Adrenal gland (tissue), 9 donors: ENCODE measurements at regions not wholly inside any gene's neighbourhood (a gene's known extent, or its start where the extent isn't known, plus 50 kb on each side); places are given as distances from the start of the nearest gene placed in this dataset.

Experiments used
- DNase-seq, 7 donors: peaks; one replicate each; pipeline ENCODE4 v3.0.0-alpha.2; 2019 to 2020
- H3K27ac ChIP-seq, 5 donors: fragments of 200-600 bp; sonication (generic) in 4 of 5; 1 replicate in 3 of 5; 2 replicates in 2 of 5; pipeline versions ENCODE4 v1.5.1 to v1.8.0; 2016 to 2020; ENCODE audit warnings: mild to moderate bottlenecking in 1 of 5
- H3K27me3 ChIP-seq: fragments of 200-600 bp; 2 replicates; pipeline ENCODE4 v1.8.0; 2021
- H3K36me3 ChIP-seq, 2 donors: fragments of 200-600 bp; replicated peaks in 1 of 2; 1 replicate in 1 of 2; 2 replicates in 1 of 2; pipeline versions ENCODE4 v1.5.1 to v1.8.0; 2018 to 2022
- H3K4me1 ChIP-seq, 2 donors: fragments of 200-600 bp; replicated peaks in 1 of 2; 1 replicate in 1 of 2; 2 replicates in 1 of 2; pipeline versions ENCODE4 v1.5.1 to v1.8.0; 2018 to 2021
- H3K4me3 ChIP-seq, 4 donors: fragments of 200-600 bp; sonication (generic) in 3 of 4; one replicate each; pipeline ENCODE4 v1.5.1; 2016 to 2018
- H3K9me3 ChIP-seq, 3 donors: fragments of 200-600 bp; sonication (generic) in 1 of 3; replicated peaks in 1 of 3; 1 replicate in 2 of 3; 2 replicates in 1 of 3; pipeline versions ENCODE4 v1.5.1 to v1.8.0; 2016 to 2021
- CTCF ChIP-seq, 6 experiments: fragments of 450-650 bp in 4 of 6; fragments of 200-600 bp in 2 of 6; sonication (generic) in 1 of 6; IDR thresholded peaks; 1 replicate in 5 of 6; 2 replicates in 1 of 6; pipeline versions ENCODE4 v1.5.1 to v1.8.0; 2016 to 2021; ENCODE audit warnings: antibody characterized with exemption in 6 of 6, mild to moderate bottlenecking in 2 of 6, moderate library complexity in 1 of 6
- POLR2A ChIP-seq, 2 donors: fragments of 450-650 bp; IDR thresholded peaks; one replicate each; pipeline ENCODE4 v1.6.1; 2017; ENCODE audit warnings: antibody characterized with exemption in 2 of 2, mild to moderate bottlenecking in 2 of 2, moderate library complexity in 1 of 2
- WGBS, 4 donors: extraction: QIAGEN DNeasy Blood & Tissue Kit in 2 of 4; methylation state at CpG; one replicate each; pipeline versions ENCODE4 v1.1.5 to v1.1.7; 2013 to 2017; 5-methylcytosine and 5-hydroxymethylcytosine counted together
- intact Hi-C, 2 donors: fragments of 100-400 bp; cut with DNase I; formaldehyde crosslinking; loops; one replicate each; pipeline versions ENCODE4 v1.14.1 to v1.15.0; 2022 to 2023
- donor health status: healthy with polysubstance abuse.
- donor health status: Bipolar disorder and iron deficiency.
- donor health status: DM: yes; HTN: yes; CAD: no.
- donor health status: DM: no; HTN: no; CAD: no.
- donor health status: DM: no; HTN: no; CAD: no.

GRCh38 chr2:43123486-43123885 is 102.9 kb downstream of the ZFP36L2 start:
- intact Hi-C loops = loop anchor here (10.0 kb wide), 2 partner anchors 99 to 149 kb away; no protein-coding TSS in a partner anchor
- WGBS, 4 donors = 72 to 81% (median 79%) methylated on average over 8 of the region's 8 CpGs
- H3K9me3 ChIP-seq = peaks cover 0 to 9% (median 0%) of the 10 kb centered on the region in 3 donors
- no peak for DNase-seq
- H3K4me1 ChIP-seq = peaks cover 0 to 6% of the 10 kb centered on the region in 2 donors
- H3K4me3 ChIP-seq = no peak overlapping the region
- no peak for TF ChIP-seq POLR2A (IDR thresholded peaks at IDR 0.05)
- no peak for TF ChIP-seq CTCF (IDR thresholded peaks at IDR 0.05)
- no peak overlapping the region for H3K27ac ChIP-seq
- H3K36me3 ChIP-seq = no peaks in the 10 kb centered on the region
- no peaks in the 10 kb centered on the region for H3K27me3 ChIP-seq

GRCh38 chr2:43123028-43123427 is 103.4 kb downstream of the ZFP36L2 start:
- intact Hi-C loops = loop anchor here (10.0 kb wide), 2 partner anchors 98 to 148 kb away; no protein-coding TSS in a partner anchor
- DNase-seq = peak in 2 of 7 donors; percentile 35 to 41
- no peak overlapping the region for H3K27ac ChIP-seq
- H3K4me3 ChIP-seq = no peak overlapping the region
- peaks cover 0 to 9% (median 0%) of the 10 kb centered on the region in 3 donors for H3K9me3 ChIP-seq
- H3K27me3 ChIP-seq = no peaks in the 10 kb centered on the region
- TF ChIP-seq POLR2A (IDR thresholded peaks at IDR 0.05) (no peak), CTCF (IDR thresholded peaks at IDR 0.05) (no peak)
- no peaks in the 10 kb centered on the region for H3K36me3 ChIP-seq
- peaks cover 0 to 6% of the 10 kb centered on the region in 2 donors for H3K4me1 ChIP-seq
- 73 to 100% (median 81%) methylated on average over 2 to 4 of the region's 4 CpGs for WGBS, 4 donors

- no peak overlapping the region for H3K4me3 ChIP-seq
- no peaks in the 10 kb centered on the region for H3K27me3 ChIP-seq
- H3K27ac ChIP-seq = no peak overlapping the region
- peaks cover 0 to 9% (median 0%) of the 10 kb centered on the region in 3 donors for H3K9me3 ChIP-seq
- DNase-seq = no peak
- TF ChIP-seq CTCF (IDR thresholded peaks at IDR 0.05) = no peak
- no peak for TF ChIP-seq POLR2A (IDR thresholded peaks at IDR 0.05)
- no peaks in the 10 kb centered on the region for H3K4me1 ChIP-seq
- WGBS, 4 donors = 83 to 90% (median 87%) methylated on average over 4 of the region's 4 CpGs
- intact Hi-C loops = loop anchor here (10.0 kb wide), 2 partner anchors 97 to 147 kb away; no protein-coding TSS in a partner anchor
- H3K36me3 ChIP-seq = no peaks in the 10 kb centered on the region
Observed at GRCh38 chr2:43121580-43122314, 104.7 kb downstream of the ZFP36L2 start.

- Histone ChIP-seq H3K4me3 (no peak overlapping the region), H3K36me3 (no peaks in the 10 kb centered on the region), H3K9me3 (peaks cover 0 to 9% (median 0%) of the 10 kb centered on the region in 3 donors), H3K4me1 (no peaks in the 10 kb centered on the region), H3K27me3 (no peaks in the 10 kb centered on the region), H3K27ac (no peak overlapping the region)
- no peak for TF ChIP-seq CTCF (IDR thresholded peaks at IDR 0.05)
- TF ChIP-seq POLR2A (IDR thresholded peaks at IDR 0.05) = no peak
- intact Hi-C loops = no loop called here
- no peak for DNase-seq
- WGBS, 4 donors = 95 to 100% (median 98%) methylated on average over 1 of the region's 1 CpG
Observed at GRCh38 chr2:43119303-43119702, 107.1 kb downstream of the ZFP36L2 start.
